Neural progenitor cell (in vitro differentiated cells): ENCODE measurements at regions not wholly inside any gene's neighbourhood (a gene's known extent, or its start where the extent isn't known, plus 50 kb on each side); places are given as distances from the start of the nearest gene placed in this dataset.

Experiments
- DNase-seq: peaks from one replicate; pipeline ENCODE4 v3.0.0-alpha.2; 2016; ENCODE audit warnings: low spot score
- H2AFZ ChIP-seq: fragments of 200-600 bp; sonication (generic); replicated peaks from 2 replicates; pipeline ENCODE4 v1.6.1; 2016; ENCODE audit warnings: antibody characterized with exemption
- H3F3A ChIP-seq: fragments of 200-600 bp; sonication (generic); 2 replicates; pipeline ENCODE4 v1.6.1; 2016; ENCODE audit warnings: antibody characterized with exemption, low read depth
- H3K27ac ChIP-seq: fragments of 200-600 bp; sonication (generic); 2 replicates; pipeline ENCODE4 v1.5.1; 2016; ENCODE audit warnings: mild to moderate bottlenecking
- H3K27me3 ChIP-seq: fragments of 200-600 bp; sonication (generic); 2 replicates; pipeline ENCODE4 v1.6.1; 2016; ENCODE audit warnings: mild to moderate bottlenecking, moderate library complexity
- H3K36me3 ChIP-seq: fragments of 200-600 bp; sonication (generic); 2 replicates; pipeline ENCODE4 v1.5.1; 2016
- H3K4me1 ChIP-seq: fragments of 200-600 bp; sonication (generic); 2 replicates; pipeline ENCODE4 v1.6.1; 2016; ENCODE audit warnings: mixed run types
- H3K4me2 ChIP-seq: fragments of 200-600 bp; sonication (generic); 2 replicates; pipeline ENCODE4 v1.6.1; 2016
- H3K4me3 ChIP-seq: fragments of 200-600 bp; sonication (generic); 2 replicates; pipeline ENCODE4 v1.5.1; 2016
- H3K79me2 ChIP-seq: fragments of 200-600 bp; sonication (generic); 2 replicates; pipeline ENCODE4 v1.6.1; 2016; ENCODE audit warnings: low read depth
- H3K9ac ChIP-seq: fragments of 200-600 bp; sonication (generic); 2 replicates; pipeline ENCODE4 v1.6.1; 2016
- H3K9me3 ChIP-seq: fragments of 200-600 bp; sonication (generic); 2 replicates; pipeline ENCODE4 v1.5.1; 2016; ENCODE audit warnings: low read depth
- H4K20me1 ChIP-seq: fragments of 200-600 bp; sonication (generic); 2 replicates; pipeline ENCODE4 v1.6.1; 2016; ENCODE audit warnings: low read depth
- H3K27ac Mint-ChIP-seq: 3 replicates; pipeline ENCODE4 v1.8.0; 2021; ENCODE audit warnings: mixed read lengths
- H3K27me3 Mint-ChIP-seq: 2 replicates; pipeline ENCODE4 v1.8.0; 2022; ENCODE audit warnings: low read depth, mild to moderate bottlenecking, inconsistent platforms, moderate library complexity, mixed read lengths; ENCODE audit not compliant: insufficient read depth
- H3K36me3 Mint-ChIP-seq: 3 replicates; pipeline ENCODE4 v1.8.0; 2021; ENCODE audit warnings: mixed read lengths
- H3K4me1 Mint-ChIP-seq: 3 replicates; pipeline ENCODE4 v1.8.0; 2021; ENCODE audit warnings: mixed read lengths
- H3K4me3 Mint-ChIP-seq: 3 replicates; pipeline ENCODE4 v1.8.0; 2021; ENCODE audit warnings: mild to moderate bottlenecking, moderate library complexity, mixed read lengths
- H3K9me3 Mint-ChIP-seq: 3 replicates; pipeline ENCODE4 v1.8.0; 2020; ENCODE audit warnings: mixed read lengths
- CTCF ChIP-seq: fragments of 200-600 bp; sonication (generic); IDR thresholded peaks from 2 replicates; pipeline ENCODE4 v1.5.1; 2017; ENCODE audit warnings: antibody characterized with exemption, mild to moderate bottlenecking
- EZH2 ChIP-seq: fragments of 200-600 bp; sonication (generic); IDR thresholded peaks from 2 replicates; pipeline ENCODE4 v1.6.1; 2017; ENCODE audit warnings: antibody characterized with exemption, mild to moderate bottlenecking, moderate library complexity
- EZH2phosphoT487 ChIP-seq: fragments of 200-600 bp; sonication (generic); IDR thresholded peaks from 2 replicates; pipeline ENCODE4 v1.6.1; 2017; ENCODE audit warnings: antibody characterized with exemption

- Histone ChIP-seq H3F3A (no peaks in the 10 kb centered on the region), H3K27me3 (no peaks in the 10 kb centered on the region), H3K36me3 (no peaks in the 10 kb centered on the region), H3K27ac (no peak overlapping the region), H3K4me1 (peaks cover 14% of the 10 kb centered on the region), H3K4me3 (no peak overlapping the region), H3K79me2 (no peaks in the 10 kb centered on the region), H4K20me1 (no peaks in the 10 kb centered on the region), H2AFZ (peak overlapping the region; percentile 96), H3K4me2 (peak overlapping the region; percentile 41), H3K9me3 (no peaks in the 10 kb centered on the region), H3K9ac (no peak overlapping the region)
- DNase-seq = peak; percentile 40
- no peak overlapping the region for H3K4me3 Mint-ChIP-seq
- TF ChIP-seq CTCF = peak; percentile 46
- no peak for TF ChIP-seq EZH2
- H3K9me3 Mint-ChIP-seq = no peaks in the 10 kb centered on the region
- peaks cover 4% of the 10 kb centered on the region for H3K27me3 Mint-ChIP-seq
- H3K36me3 Mint-ChIP-seq = no peaks in the 10 kb centered on the region
- peaks cover 27% of the 10 kb centered on the region for H3K4me1 Mint-ChIP-seq
- peak overlapping the region; percentile 82 for H3K27ac Mint-ChIP-seq
These were observed 323.5 kb downstream of the DAD1 start for GRCh38 chr14:22265319-22266141.

GRCh38 chr14:22264759-22265158, 324.3 kb downstream of the DAD1 start:
- H3F3A ChIP-seq = no peaks in the 10 kb centered on the region
- H3K4me1 ChIP-seq = peaks cover 14% of the 10 kb centered on the region
- H3K27ac ChIP-seq = no peak overlapping the region
- H3K4me2 ChIP-seq = peak overlapping the region; percentile 41
- no peaks in the 10 kb centered on the region for H3K79me2 ChIP-seq
- peaks cover 4% of the 10 kb centered on the region for H3K27me3 Mint-ChIP-seq
- H2AFZ ChIP-seq = no peak overlapping the region
- H3K4me1 Mint-ChIP-seq = peaks cover 27% of the 10 kb centered on the region
- no peak for TF ChIP-seq CTCF
- no peak for TF ChIP-seq EZH2
- no peak for TF ChIP-seq EZH2phosphoT487
- H3K4me3 ChIP-seq = no peak overlapping the region
- no peak overlapping the region for H3K4me3 Mint-ChIP-seq
- H4K20me1 ChIP-seq = no peaks in the 10 kb centered on the region
- H3K9me3 Mint-ChIP-seq = no peaks in the 10 kb centered on the region
- H3K9me3 ChIP-seq = no peaks in the 10 kb centered on the region
- no peaks in the 10 kb centered on the region for H3K27me3 ChIP-seq
- H3K36me3 Mint-ChIP-seq = no peaks in the 10 kb centered on the region
- no peak for DNase-seq
- H3K36me3 ChIP-seq = no peaks in the 10 kb centered on the region
- H3K9ac ChIP-seq = no peak overlapping the region
- no peak overlapping the region for H3K27ac Mint-ChIP-seq

GRCh38 chr14:22263961-22264360, 325.1 kb downstream of the DAD1 start:
- Histone ChIP-seq H4K20me1 (no peaks in the 10 kb centered on the region), H3K9ac (no peak overlapping the region), H3K27ac (no peak overlapping the region), H3K27me3 (no peaks in the 10 kb centered on the region), H3K9me3 (no peaks in the 10 kb centered on the region), H2AFZ (no peak overlapping the region), H3K4me3 (no peak overlapping the region), H3K4me1 (peaks cover 14% of the 10 kb centered on the region), H3K4me2 (no peak overlapping the region), H3K79me2 (no peaks in the 10 kb centered on the region), H3F3A (no peaks in the 10 kb centered on the region), H3K36me3 (no peaks in the 10 kb centered on the region)
- Mint-ChIP-seq H3K9me3 (peaks cover under 1% of the 10 kb centered on the region), H3K27me3 (peaks cover 4% of the 10 kb centered on the region), H3K4me1 (peaks cover 27% of the 10 kb centered on the region), H3K36me3 (no peaks in the 10 kb centered on the region), H3K4me3 (no peak overlapping the region), H3K27ac (no peak overlapping the region)
- no peak for DNase-seq
- no peak for TF ChIP-seq EZH2phosphoT487

- H3K27me3 ChIP-seq = no peaks in the 10 kb centered on the region
- no peak overlapping the region for H3K9ac ChIP-seq
- no peak overlapping the region for H3K27ac ChIP-seq
- H3K36me3 Mint-ChIP-seq = no peaks in the 10 kb centered on the region
- no peak for DNase-seq
- H3K79me2 ChIP-seq = no peaks in the 10 kb centered on the region
- no peak for TF ChIP-seq EZH2
- TF ChIP-seq EZH2phosphoT487 = no peak
- no peak for TF ChIP-seq CTCF
- peaks cover 7% of the 10 kb centered on the region for H3K9me3 Mint-ChIP-seq
- H3K27me3 Mint-ChIP-seq = peaks cover 2% of the 10 kb centered on the region
- H3K36me3 ChIP-seq = no peaks in the 10 kb centered on the region
- no peak overlapping the region for H2AFZ ChIP-seq
- no peaks in the 10 kb centered on the region for H3K9me3 ChIP-seq
- no peak overlapping the region for H3K27ac Mint-ChIP-seq
- no peak overlapping the region for H3K4me3 Mint-ChIP-seq
- no peak overlapping the region for H3K4me3 ChIP-seq
- H3K4me2 ChIP-seq = no peak overlapping the region
- no peaks in the 10 kb centered on the region for H3F3A ChIP-seq
- H3K4me1 ChIP-seq = peaks cover 14% of the 10 kb centered on the region
- H3K4me1 Mint-ChIP-seq = peaks cover 27% of the 10 kb centered on the region
- H4K20me1 ChIP-seq = no peaks in the 10 kb centered on the region
These were observed 326.1 kb downstream of the DAD1 start for GRCh38 chr14:22262881-22263280.
